ENCODE measurements at regions not wholly inside any gene's neighbourhood (a gene's known extent, or its start where the extent isn't known, plus 50 kb on each side); places are given as distances from the start of the nearest gene placed in this dataset.

DNA sequence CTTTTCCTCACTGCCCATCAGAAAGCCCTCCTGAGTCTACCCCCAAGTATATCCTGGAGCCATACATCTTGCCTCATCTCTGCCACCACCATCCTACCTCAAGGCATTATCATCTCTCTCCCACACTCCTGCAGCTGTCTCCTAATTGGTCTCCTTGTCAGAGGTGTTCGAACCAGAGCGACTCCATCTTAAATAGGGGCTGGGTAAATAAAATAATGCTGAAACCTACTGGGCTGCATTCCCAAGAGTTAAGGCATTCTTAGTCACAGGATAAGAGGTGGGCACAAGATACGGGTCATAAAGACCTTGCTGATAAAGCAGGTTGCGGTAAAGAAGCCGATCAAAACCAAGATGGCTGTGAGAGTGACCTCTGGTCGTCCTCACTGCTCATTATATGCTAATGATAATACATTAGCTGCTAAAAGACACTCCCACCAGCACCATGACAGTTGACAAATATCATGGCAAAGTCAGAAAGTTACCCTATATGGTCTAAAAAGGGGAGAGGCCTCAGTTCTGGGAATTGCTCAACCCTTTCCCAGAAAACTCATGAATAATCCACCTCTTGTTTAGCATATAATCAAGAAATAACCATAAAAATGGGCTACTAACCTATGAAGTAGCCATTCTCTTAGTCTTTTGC, 97.0 kb upstream of the C16orf82 start:
- TF ChIP-seq, protein P1, sequence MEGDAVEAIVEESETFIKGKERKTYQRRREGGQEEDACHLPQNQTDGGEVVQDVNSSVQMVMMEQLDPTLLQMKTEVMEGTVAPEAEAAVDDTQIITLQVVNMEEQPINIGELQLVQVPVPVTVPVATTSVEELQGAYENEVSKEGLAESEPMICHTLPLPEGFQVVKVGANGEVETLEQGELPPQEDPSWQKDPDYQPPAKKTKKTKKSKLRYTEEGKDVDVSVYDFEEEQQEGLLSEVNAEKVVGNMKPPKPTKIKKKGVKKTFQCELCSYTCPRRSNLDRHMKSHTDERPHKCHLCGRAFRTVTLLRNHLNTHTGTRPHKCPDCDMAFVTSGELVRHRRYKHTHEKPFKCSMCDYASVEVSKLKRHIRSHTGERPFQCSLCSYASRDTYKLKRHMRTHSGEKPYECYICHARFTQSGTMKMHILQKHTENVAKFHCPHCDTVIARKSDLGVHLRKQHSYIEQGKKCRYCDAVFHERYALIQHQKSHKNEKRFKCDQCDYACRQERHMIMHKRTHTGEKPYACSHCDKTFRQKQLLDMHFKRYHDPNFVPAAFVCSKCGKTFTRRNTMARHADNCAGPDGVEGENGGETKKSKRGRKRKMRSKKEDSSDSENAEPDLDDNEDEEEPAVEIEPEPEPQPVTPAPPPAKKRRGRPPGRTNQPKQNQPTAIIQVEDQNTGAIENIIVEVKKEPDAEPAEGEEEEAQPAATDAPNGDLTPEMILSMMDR (IDR thresholded peaks at IDR 0.05; ENCODE audit: control insufficient read depth, insufficient read depth, low read depth, low read length, missing control alignments) = no peak
- DNase-seq (ENCODE audit: low read depth) = no peak
- H3K4me3 ChIP-seq (ENCODE audit: control insufficient read depth, low read depth, low read length) = no peak overlapping the region

DNA sequence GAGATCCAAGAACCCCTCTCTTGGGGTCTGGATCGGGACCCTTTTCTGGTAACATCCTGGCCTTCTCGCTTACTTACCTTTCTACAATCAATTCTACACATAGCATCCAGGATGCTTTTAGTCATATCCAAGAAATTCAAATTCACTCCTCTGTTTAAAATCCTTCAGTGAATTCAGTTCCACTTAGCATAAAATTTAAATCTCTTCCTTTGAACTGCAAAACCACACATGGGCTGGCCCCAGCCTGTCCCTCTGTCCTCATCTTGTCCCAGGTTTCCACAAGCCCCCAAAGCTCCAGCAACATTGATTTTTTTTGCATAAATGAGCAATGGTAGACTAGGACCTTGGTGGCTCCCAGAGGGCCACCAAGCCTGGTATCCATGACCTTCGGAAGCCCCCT, 96.4 kb upstream of the C16orf82 start:
- TF ChIP-seq, protein P1 (IDR thresholded peaks at IDR 0.05; ENCODE audit: control insufficient read depth, insufficient read depth, low read depth, low read length, missing control alignments) = no peak
- H3K4me3 ChIP-seq (ENCODE audit: control insufficient read depth, low read depth, low read length) = no peak overlapping the region
- no peak for DNase-seq (ENCODE audit: low read depth)

DNA sequence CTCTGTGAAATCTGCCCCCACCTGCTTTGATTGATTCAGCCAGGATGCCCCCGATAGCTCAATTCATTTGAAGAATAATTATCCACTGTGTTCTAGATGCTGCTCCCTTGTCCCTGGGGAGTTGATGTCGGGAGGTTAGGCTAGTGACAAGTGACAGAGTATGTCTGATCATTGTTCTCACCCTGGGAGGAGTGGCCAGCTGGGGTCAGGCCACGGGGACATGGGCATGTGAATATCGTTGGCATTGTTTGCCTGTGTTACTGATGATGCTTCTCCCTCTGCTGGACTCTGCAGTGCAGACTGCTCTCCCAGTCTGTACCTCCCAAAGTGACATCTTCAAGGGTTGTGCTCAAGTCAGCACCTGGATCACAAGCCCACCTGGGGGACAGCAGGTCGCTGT, 89.9 kb upstream of the C16orf82 start:
- no peak for DNase-seq (ENCODE audit: low read depth)
- H3K4me3 ChIP-seq (ENCODE audit: control insufficient read depth, low read depth, low read length) = no peak overlapping the region
- TF ChIP-seq, protein P1 (IDR thresholded peaks at IDR 0.05; ENCODE audit: control insufficient read depth, insufficient read depth, low read depth, low read length, missing control alignments) = no peak

DNA sequence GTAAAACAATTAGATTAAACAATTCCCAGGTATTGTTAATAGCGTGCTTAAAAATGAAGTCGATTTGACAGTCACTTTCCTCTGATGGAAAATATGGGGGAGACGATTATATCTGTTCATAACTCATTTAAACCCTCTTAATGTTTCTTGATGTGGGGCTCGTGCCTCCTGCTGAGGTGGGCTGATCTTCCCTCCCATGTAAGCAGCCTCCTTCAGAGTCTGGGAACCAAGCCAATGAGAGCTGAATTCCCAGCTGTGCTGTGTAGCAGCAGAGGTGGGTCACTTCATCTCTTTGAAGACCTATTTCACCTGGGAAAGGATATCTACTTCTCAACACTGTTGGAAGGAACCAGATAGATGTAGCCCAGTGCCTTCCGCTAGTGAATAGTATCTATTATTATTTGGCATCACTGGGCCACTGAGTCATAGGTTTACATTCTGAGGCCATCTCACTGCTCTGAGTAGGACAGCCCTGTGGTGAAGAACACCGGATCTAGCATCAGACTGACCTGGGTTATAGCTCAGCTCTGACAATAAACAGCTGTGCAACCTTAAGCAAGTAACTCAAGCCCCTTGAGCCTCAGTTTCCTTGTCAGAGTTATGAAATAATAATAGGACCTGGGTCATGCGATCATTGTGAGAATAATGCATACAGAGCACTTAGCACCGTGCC, 85.3 kb upstream of the C16orf82 start:
- H3K4me3 ChIP-seq (ENCODE audit: control insufficient read depth, low read depth, low read length) = no peak overlapping the region
- TF ChIP-seq, protein P1 (IDR thresholded peaks at IDR 0.05; ENCODE audit: control insufficient read depth, insufficient read depth, low read depth, low read length, missing control alignments) = no peak
- no peak for DNase-seq (ENCODE audit: low read depth)

DNA sequence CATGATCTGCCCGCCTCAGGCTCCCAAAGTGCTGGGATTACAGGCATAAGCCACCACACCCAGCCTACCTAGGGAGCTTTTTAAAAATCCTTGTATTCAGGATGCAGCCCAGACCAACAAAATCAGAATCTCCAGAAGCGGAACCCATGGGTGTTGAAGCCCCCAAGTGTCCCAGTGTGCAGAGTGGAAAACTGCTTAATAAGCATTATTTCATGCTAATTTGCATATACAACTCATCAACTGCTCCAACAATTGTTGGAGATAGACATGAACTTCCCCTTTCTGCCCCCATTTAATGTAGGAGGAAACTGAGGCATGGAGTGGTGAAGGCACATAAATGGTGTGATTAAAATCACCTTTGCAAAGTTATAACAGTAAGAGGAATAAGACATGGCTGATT, 84.3 kb upstream of the C16orf82 start:
- H3K4me3 ChIP-seq (ENCODE audit: control insufficient read depth, low read depth, low read length) = no peak overlapping the region
- TF ChIP-seq, protein P1 (IDR thresholded peaks at IDR 0.05; ENCODE audit: control insufficient read depth, insufficient read depth, low read depth, low read length, missing control alignments) = no peak
- no peak for DNase-seq (ENCODE audit: low read depth)

DNA sequence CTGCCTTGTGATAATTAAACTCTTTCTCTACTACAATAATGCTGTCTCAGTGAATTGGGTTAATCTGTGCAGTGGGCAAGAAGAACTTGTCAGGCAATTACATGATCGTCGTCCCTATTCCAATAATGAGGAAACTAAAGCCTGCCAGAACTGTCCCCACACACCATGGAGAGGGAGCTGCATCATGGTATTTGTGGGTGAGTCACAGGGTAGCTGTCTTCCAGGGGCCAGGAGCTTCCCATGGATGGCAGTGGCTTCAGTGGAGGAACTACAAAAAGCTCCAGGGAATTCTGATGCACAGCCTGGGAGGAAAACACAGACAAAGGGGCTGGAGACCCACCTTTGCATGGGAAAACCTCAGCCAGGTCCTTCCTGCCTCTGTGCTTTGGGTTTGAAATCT, 83.3 kb upstream of the C16orf82 start:
- TF ChIP-seq, protein P1 (IDR thresholded peaks at IDR 0.05; ENCODE audit: control insufficient read depth, insufficient read depth, low read depth, low read length, missing control alignments) = no peak
- DNase-seq (ENCODE audit: low read depth) = no peak
- H3K4me3 ChIP-seq (ENCODE audit: control insufficient read depth, low read depth, low read length) = no peak overlapping the region

Data from AG09309 (cell line).